NCI-H69 (cell line): ENCODE measurements at regions not wholly inside any gene's neighbourhood (a gene's known extent, or its start where the extent isn't known, plus 50 kb on each side); places are given as distances from the start of the nearest gene placed in this dataset.
"Not testable (repeated sequence)": the region's sequence is repeated elsewhere in the genome, so short reads cannot be mapped to it uniquely, and the experiment has no call there.

Source experiments
- DNase-seq: peaks from one replicate; lab custom pipeline; 2025; lab: John Stamatoyannopoulos, UW

- DNase-seq, result no peak
Observed at GRCh38 chr6:120496661-120497060, 837.6 kb downstream of the TBC1D32 start.

- no peak for DNase-seq
Observed at GRCh38 chr6:120493505-120493904, 840.8 kb downstream of the TBC1D32 start.

- peak; percentile 24 for DNase-seq
Observed at GRCh38 chr6:120489941-120490340, 844.3 kb downstream of the TBC1D32 start.

- DNase-seq, result no peak
Observed at GRCh38 chr6:120484146-120484545, 850.1 kb downstream of the TBC1D32 start.

GRCh38 chr6:120478650-120479049 lies 855.6 kb downstream of the TBC1D32 start:
- no peak for DNase-seq

GRCh38 chr6:120473804-120474203 lies 860.5 kb downstream of the TBC1D32 start:
- no peak for DNase-seq

GRCh38 chr6:120468486-120468885 lies 865.8 kb downstream of the TBC1D32 start:
- no peak for DNase-seq

GRCh38 chr6:120451508-120451907 lies 882.8 kb downstream of the TBC1D32 start:
- no peak for DNase-seq

- DNase-seq, result no peak
Observed at GRCh38 chr6:120447605-120448004, 886.7 kb downstream of the TBC1D32 start.

- not testable (repeated sequence) for DNase-seq
Observed at GRCh38 chr6:120432840-120433239, 901.4 kb downstream of the TBC1D32 start.

- DNase-seq, result no peak
Observed at GRCh38 chr6:120431841-120432240, 902.4 kb downstream of the TBC1D32 start.

- DNase-seq, result no peak
Observed at GRCh38 chr6:120411394-120411793, 922.9 kb downstream of the TBC1D32 start.

- DNase-seq, result no peak
Observed at GRCh38 chr6:120410586-120410985, 923.7 kb downstream of the TBC1D32 start.

- DNase-seq, result no peak
Observed at GRCh38 chr6:120407696-120408095, 926.6 kb downstream of the TBC1D32 start.

- DNase-seq, result peak; percentile 36
Observed at GRCh38 chr6:120405947-120406346, 928.3 kb downstream of the TBC1D32 start.

GRCh38 chr6:120395784-120396183 lies 938.5 kb downstream of the TBC1D32 start:
- no peak for DNase-seq

- DNase-seq, result no peak
Observed at GRCh38 chr6:120395330-120395729, 939.0 kb downstream of the TBC1D32 start.

GRCh38 chr6:120392941-120393340 lies 941.3 kb downstream of the TBC1D32 start:
- DNase-seq, result no peak

- DNase-seq, result no peak
Observed at GRCh38 chr6:120384671-120385070, 949.6 kb downstream of the TBC1D32 start.

GRCh38 chr6:120383681-120384080 lies 950.6 kb downstream of the TBC1D32 start:
- DNase-seq, result no peak

- peak; percentile 82 for DNase-seq
Observed at GRCh38 chr6:120378582-120379220, 955.6 kb downstream of the TBC1D32 start.

- DNase-seq, result no peak
Observed at GRCh38 chr6:120373185-120373584, 961.1 kb downstream of the TBC1D32 start.

- no peak for DNase-seq
Observed at GRCh38 chr6:120363429-120363828, 970.9 kb downstream of the TBC1D32 start.

GRCh38 chr6:120358535-120358934 lies 975.7 kb downstream of the TBC1D32 start:
- not testable (repeated sequence) for DNase-seq
